ENCODE measurements at regions not wholly inside any gene's neighbourhood (a gene's known extent, or its start where the extent isn't known, plus 50 kb on each side); places are given as distances from the start of the nearest gene placed in this dataset.

DNA sequence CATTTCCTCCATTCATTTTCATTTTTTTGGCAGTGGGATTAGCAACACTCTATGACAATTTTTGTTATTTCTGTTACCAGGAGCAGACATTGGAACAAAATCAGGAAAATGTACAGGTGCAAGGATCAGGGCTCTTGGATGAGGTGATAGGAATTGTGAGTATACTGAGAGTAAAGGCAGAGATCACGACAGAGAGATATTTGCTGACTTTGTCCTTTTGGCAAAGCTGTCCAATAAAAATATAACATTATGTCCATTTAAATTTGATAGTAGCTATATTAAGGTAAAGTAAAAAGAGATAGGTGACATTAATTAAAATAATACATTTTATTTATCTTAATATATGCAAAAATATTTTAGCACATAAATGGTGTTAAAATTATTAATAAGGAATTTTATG lies 373.1 kb upstream of the GNPDA2 start:
- no peaks in the 10 kb centered on the region for H3K4me1 ChIP-seq
- WGBS, 2 donors, result 76 to 86% methylated on average over 1 of the region's 1 CpG
- intact Hi-C loops (cut with DNase I), result no loop called here
- H3K27ac ChIP-seq, result no peak overlapping the region
- no peaks in the 10 kb centered on the region for H3K27me3 ChIP-seq
- no peaks in the 10 kb centered on the region for H3K36me3 ChIP-seq
- TF ChIP-seq, protein P1, sequence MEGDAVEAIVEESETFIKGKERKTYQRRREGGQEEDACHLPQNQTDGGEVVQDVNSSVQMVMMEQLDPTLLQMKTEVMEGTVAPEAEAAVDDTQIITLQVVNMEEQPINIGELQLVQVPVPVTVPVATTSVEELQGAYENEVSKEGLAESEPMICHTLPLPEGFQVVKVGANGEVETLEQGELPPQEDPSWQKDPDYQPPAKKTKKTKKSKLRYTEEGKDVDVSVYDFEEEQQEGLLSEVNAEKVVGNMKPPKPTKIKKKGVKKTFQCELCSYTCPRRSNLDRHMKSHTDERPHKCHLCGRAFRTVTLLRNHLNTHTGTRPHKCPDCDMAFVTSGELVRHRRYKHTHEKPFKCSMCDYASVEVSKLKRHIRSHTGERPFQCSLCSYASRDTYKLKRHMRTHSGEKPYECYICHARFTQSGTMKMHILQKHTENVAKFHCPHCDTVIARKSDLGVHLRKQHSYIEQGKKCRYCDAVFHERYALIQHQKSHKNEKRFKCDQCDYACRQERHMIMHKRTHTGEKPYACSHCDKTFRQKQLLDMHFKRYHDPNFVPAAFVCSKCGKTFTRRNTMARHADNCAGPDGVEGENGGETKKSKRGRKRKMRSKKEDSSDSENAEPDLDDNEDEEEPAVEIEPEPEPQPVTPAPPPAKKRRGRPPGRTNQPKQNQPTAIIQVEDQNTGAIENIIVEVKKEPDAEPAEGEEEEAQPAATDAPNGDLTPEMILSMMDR (IDR thresholded peaks at IDR 0.05), result no peak
- no peak for DNase-seq
- no peak overlapping the region for H3K4me3 ChIP-seq (replicated peaks in 1 of 3)
- H3K9me3 ChIP-seq, result no peaks in the 10 kb centered on the region

DNA sequence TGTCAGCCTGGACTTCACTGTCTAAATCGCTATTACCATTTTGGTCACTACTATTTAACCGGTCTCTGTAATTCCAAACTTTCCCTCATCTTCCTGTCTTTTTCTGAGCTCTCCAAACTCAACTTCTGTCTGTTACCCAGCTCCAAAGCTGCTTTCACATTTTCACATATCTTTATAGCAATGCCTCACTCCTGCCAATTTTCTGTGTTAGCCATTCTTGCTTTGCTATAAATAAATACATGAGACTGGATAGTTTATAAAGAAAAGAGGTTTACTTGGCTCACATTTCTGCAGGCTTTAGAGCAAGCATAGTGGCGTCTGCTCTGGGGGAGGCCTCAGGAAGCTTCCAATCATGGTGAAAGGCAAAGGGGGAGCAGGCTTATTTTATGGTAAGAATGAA lies 368.3 kb upstream of the GNPDA2 start:
- no peak overlapping the region for H3K4me3 ChIP-seq (replicated peaks in 1 of 3)
- H3K9me3 ChIP-seq, result no peaks in the 10 kb centered on the region
- no peak for TF ChIP-seq POLR2A (IDR thresholded peaks at IDR 0.05)
- TF ChIP-seq, protein P1 (IDR thresholded peaks at IDR 0.05), result no peak
- H3K27me3 ChIP-seq, result no peaks in the 10 kb centered on the region
- no peak overlapping the region for H3K27ac ChIP-seq
- no peak for DNase-seq
- WGBS, 2 donors, result 80 to 85% methylated on average over 3 of the region's 3 CpGs
- intact Hi-C loops (cut with DNase I), result no loop called here
- H3K4me1 ChIP-seq, result no peaks in the 10 kb centered on the region
- H3K36me3 ChIP-seq, result no peaks in the 10 kb centered on the region

DNA sequence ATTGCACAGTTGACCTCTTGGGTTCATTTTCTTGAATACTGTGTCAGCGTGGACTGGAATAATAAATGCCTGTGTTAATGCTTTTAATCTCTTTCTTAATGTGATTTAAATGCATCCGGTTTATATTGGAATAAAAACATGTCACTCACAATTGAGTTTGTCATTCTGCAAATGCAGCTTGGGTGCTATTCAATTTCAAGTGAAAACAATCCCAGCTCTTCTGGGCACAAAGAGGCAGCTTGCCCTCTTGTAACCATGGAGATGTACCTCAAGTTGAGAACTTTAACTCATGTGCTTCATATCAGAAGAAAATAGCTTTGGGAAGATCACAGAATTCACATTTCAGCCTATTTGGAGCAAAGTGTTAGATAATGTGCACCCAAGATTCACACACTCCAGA lies 355.7 kb upstream of the GNPDA2 start:
- H3K27ac ChIP-seq, result no peak overlapping the region

DNA sequence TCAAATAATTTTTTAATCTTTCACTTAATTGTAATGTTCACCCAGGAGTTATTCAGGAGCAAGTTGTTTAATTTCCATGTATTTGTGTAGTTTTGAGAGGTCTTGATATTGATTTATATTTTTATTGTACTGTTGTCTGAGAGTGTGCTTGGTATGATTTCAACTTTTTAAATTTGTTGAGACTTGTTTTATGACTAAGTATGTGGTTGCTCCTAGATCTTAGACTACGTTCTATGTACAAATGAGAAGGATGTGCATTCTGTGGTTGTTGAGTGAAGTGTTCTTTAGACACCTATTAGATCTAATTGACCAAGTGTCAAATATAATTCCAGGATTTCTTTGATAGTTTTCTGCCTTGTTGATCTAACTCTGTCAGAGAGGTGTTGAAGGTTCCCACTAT lies 353.3 kb upstream of the GNPDA2 start:
- no peak for DNase-seq
- H3K27me3 ChIP-seq, result no peaks in the 10 kb centered on the region
- no peak overlapping the region for H3K27ac ChIP-seq
- TF ChIP-seq, protein P1 (IDR thresholded peaks at IDR 0.05), result no peak
- TF ChIP-seq POLR2A (IDR thresholded peaks at IDR 0.05), result no peak
- H3K4me1 ChIP-seq, result no peaks in the 10 kb centered on the region
- 78 to 81% methylated on average over 1 of the region's 1 CpG for WGBS, 2 donors
- intact Hi-C loops (cut with DNase I), result no loop called here
- no peak overlapping the region for H3K4me3 ChIP-seq (replicated peaks in 1 of 3)
- no peaks in the 10 kb centered on the region for H3K36me3 ChIP-seq
- no peaks in the 10 kb centered on the region for H3K9me3 ChIP-seq

More for the DNA sequence above, 355.7 kb upstream of the GNPDA2 start:
- Histone ChIP-seq H3K36me3 (no peaks in the 10 kb centered on the region), H3K4me1 (no peaks in the 10 kb centered on the region), H3K4me3 (replicated peaks in 1 of 3) (no peak overlapping the region), H3K9me3 (no peaks in the 10 kb centered on the region), H3K27me3 (no peaks in the 10 kb centered on the region)
- no peak for TF ChIP-seq POLR2A (IDR thresholded peaks at IDR 0.05)
- TF ChIP-seq, protein P1 (IDR thresholded peaks at IDR 0.05), result no peak
- no peak for DNase-seq
- 54 to 57% methylated on average over 2 of the region's 2 CpGs for whole genome bisulfite sequencing, 2 donors
- intact Hi-C loops (cut with DNase I), result no loop called here

DNA sequence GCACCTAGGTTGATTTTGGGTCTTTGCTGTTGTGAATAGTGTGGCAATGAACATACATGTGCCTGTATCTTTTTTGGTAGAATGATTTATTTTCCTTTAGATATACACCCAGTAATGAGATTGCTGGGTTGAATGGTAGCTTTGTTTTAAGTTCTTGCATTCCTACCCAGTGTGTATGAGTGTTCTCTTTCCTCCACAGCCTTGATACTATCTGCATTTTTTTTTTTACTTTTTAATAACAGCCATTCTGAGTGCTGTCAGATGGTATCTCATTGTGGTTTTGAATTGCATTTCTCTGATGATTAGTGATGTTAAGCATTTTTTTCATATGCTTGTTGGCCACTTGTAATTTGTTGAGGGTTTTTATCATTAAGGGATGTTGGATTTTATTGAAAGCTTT lies 351.8 kb upstream of the GNPDA2 start:
- DNase-seq, result no peak
- no peaks in the 10 kb centered on the region for H3K4me1 ChIP-seq
- no peak overlapping the region for H3K27ac ChIP-seq
- no peaks in the 10 kb centered on the region for H3K27me3 ChIP-seq
- intact Hi-C loops (cut with DNase I), result no loop called here
- H3K4me3 ChIP-seq (replicated peaks in 1 of 3), result no peak overlapping the region
- no peaks in the 10 kb centered on the region for H3K9me3 ChIP-seq
- TF ChIP-seq, protein P1 (IDR thresholded peaks at IDR 0.05), result no peak
- no peak for TF ChIP-seq POLR2A (IDR thresholded peaks at IDR 0.05)
- no peaks in the 10 kb centered on the region for H3K36me3 ChIP-seq
